ENCODE measurements at regions not wholly inside any gene's neighbourhood (a gene's known extent, or its start where the extent isn't known, plus 50 kb on each side); places are given as distances from the start of the nearest gene placed in this dataset.

DNA sequence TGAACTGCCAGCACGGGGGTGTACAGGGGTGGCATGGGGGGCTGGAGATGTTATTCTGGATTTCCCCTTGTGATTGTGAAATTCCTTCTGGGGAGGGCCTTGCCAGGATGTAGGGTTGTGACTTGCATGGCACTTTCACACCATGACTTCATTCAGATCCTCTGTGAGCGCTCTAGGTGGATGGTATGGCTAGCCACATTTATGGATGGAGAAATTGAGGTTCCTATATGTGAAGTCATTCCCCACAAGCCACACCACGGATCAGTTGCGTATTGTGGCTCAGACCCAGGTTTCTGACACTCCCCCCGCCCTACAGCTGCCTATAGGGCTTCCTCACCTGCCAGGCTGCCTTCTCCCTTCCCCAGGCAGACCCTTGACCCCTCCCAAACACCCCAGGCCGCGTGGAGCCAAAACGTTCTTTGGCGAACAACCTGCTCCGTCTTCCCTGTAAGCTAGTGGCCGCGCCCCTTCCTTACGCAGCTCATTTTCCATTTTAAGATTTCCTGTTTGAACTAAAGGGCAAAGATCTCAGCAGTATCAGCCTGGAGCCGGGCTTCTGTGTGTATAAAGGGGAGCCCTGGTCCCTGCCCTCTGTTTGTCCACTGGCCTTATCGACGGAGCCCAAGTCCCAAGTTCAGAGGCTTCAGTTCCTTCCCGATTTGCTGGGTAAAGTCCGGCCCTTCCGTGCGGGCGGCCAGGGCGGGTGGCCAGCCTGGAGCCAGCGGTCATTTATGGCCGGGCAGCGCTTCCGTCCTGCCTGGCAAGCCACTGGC is 97.8 kb upstream of the KLF4 start:
- Histone ChIP-seq H3K27ac (ENCODE audit: low read depth in 1 of 2, low read length in 1 of 2) (peak overlapping the region in 1 of 2 donors; percentile 90), H3K36me3 (ENCODE audit: control insufficient read depth in 4 of 4, insufficient read depth in 4 of 4, low read length in 4 of 4) (no peaks in the 10 kb centered on the region), H3K4me1 (ENCODE audit: control insufficient read depth in 5 of 5, insufficient read depth in 5 of 5, low read length in 5 of 5) (peaks cover 0 to 8% (median 0%) of the 10 kb centered on the region in 5 donors), H3K9ac (ENCODE audit: insufficient read depth in 1 of 2, low read length in 2 of 2) (no peak overlapping the region), H3K4me3 (no peak overlapping the region), H3K9me3 (ENCODE audit: control insufficient read depth in 4 of 4, insufficient read depth in 3 of 4, low read length in 3 of 4) (no peaks in the 10 kb centered on the region), H3K27me3 (ENCODE audit: control insufficient read depth in 3 of 3, insufficient read depth in 3 of 3, low read length in 2 of 3) (no peaks in the 10 kb centered on the region)
- DNase-seq = peak in 2 of 3 donors; percentile 29 to 51
- WGBS, 2 donors = 27 to 31% methylated on average over 26 of the region's 26 CpGs
- ATAC-seq (ENCODE audit: insufficient read depth, low FRiP score) = peak; percentile 67
- TF ChIP-seq, protein P1, sequence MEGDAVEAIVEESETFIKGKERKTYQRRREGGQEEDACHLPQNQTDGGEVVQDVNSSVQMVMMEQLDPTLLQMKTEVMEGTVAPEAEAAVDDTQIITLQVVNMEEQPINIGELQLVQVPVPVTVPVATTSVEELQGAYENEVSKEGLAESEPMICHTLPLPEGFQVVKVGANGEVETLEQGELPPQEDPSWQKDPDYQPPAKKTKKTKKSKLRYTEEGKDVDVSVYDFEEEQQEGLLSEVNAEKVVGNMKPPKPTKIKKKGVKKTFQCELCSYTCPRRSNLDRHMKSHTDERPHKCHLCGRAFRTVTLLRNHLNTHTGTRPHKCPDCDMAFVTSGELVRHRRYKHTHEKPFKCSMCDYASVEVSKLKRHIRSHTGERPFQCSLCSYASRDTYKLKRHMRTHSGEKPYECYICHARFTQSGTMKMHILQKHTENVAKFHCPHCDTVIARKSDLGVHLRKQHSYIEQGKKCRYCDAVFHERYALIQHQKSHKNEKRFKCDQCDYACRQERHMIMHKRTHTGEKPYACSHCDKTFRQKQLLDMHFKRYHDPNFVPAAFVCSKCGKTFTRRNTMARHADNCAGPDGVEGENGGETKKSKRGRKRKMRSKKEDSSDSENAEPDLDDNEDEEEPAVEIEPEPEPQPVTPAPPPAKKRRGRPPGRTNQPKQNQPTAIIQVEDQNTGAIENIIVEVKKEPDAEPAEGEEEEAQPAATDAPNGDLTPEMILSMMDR (IDR thresholded peaks at IDR 0.05; ENCODE audit: control extremely low read depth, extremely low read depth) = no peak

- peak overlapping the region in 1 of 2 donors; percentile 58 for H3K27ac ChIP-seq (ENCODE audit: low read depth in 1 of 2, low read length in 1 of 2)
- WGBS, 2 donors = 85 to 89% methylated on average over 3 of the region's 3 CpGs
- H3K9ac ChIP-seq (ENCODE audit: insufficient read depth in 1 of 2, low read length in 2 of 2) = no peak overlapping the region
These were observed 96.9 kb upstream of the KLF4 start for GRCh38 chr9:107586493-107586892.

DNA sequence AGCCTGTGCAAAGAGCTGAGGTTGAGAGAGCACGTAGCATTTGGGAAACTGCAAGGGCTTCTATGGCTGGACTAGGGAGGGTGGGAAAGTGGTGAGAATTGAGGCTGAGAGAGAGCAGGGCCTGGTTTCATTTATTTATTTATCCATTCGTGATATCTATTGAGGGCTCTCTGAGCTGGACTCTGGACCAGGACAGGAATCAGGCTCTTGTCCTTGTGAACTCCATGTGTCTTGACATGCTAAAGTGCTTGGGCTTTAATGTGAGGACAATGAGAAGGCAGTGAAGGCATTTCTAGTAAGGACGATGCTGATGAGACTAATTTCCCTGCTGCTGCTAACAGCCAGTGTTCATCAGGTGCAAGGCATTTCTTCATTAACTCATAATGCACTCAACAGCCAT is 95.9 kb upstream of the KLF4 start:
- no peaks in the 10 kb centered on the region for H3K27me3 ChIP-seq (ENCODE audit: control insufficient read depth in 3 of 3, insufficient read depth in 3 of 3, low read length in 2 of 3)
- H3K9ac ChIP-seq (ENCODE audit: insufficient read depth in 1 of 2, low read length in 2 of 2) = no peak overlapping the region
- no peak overlapping the region for H3K27ac ChIP-seq (ENCODE audit: low read depth in 1 of 2, low read length in 1 of 2)
- TF ChIP-seq, protein P1 (IDR thresholded peaks at IDR 0.05; ENCODE audit: control extremely low read depth, extremely low read depth) = no peak
- no peak overlapping the region for H3K4me3 ChIP-seq
- peaks cover 0 to 8% (median 0%) of the 10 kb centered on the region in 5 donors for H3K4me1 ChIP-seq (ENCODE audit: control insufficient read depth in 5 of 5, insufficient read depth in 5 of 5, low read length in 5 of 5)
- no peaks in the 10 kb centered on the region for H3K9me3 ChIP-seq (ENCODE audit: control insufficient read depth in 4 of 4, insufficient read depth in 3 of 4, low read length in 3 of 4)
- ATAC-seq (ENCODE audit: insufficient read depth, low FRiP score) (no peak), DNase-seq (no peak)
- 75 to 88% methylated on average over 3 of the region's 3 CpGs for WGBS, 2 donors
- no peaks in the 10 kb centered on the region for H3K36me3 ChIP-seq (ENCODE audit: control insufficient read depth in 4 of 4, insufficient read depth in 4 of 4, low read length in 4 of 4)

More at GRCh38 chr9:107586493-107586892, 96.9 kb upstream of the KLF4 start:
- H3K36me3 ChIP-seq (ENCODE audit: control insufficient read depth in 4 of 4, insufficient read depth in 4 of 4, low read length in 4 of 4) = no peaks in the 10 kb centered on the region
- peaks cover 0 to 8% (median 0%) of the 10 kb centered on the region in 5 donors for H3K4me1 ChIP-seq (ENCODE audit: control insufficient read depth in 5 of 5, insufficient read depth in 5 of 5, low read length in 5 of 5)
- DNase-seq (no peak), ATAC-seq (ENCODE audit: insufficient read depth, low FRiP score) (no peak)
- TF ChIP-seq, protein P1 (IDR thresholded peaks at IDR 0.05; ENCODE audit: control extremely low read depth, extremely low read depth) = no peak
- H3K27me3 ChIP-seq (ENCODE audit: control insufficient read depth in 3 of 3, insufficient read depth in 3 of 3, low read length in 2 of 3) = no peaks in the 10 kb centered on the region
- no peak overlapping the region for H3K4me3 ChIP-seq
- H3K9me3 ChIP-seq (ENCODE audit: control insufficient read depth in 4 of 4, insufficient read depth in 3 of 4, low read length in 3 of 4) = no peaks in the 10 kb centered on the region
